GM12878 (cell line): ENCODE measurements at regions not wholly inside any gene's neighbourhood (a gene's known extent, or its start where the extent isn't known, plus 50 kb on each side); places are given as distances from the start of the nearest gene placed in this dataset.

Experiments
- RAD21 ChIP-seq: IDR thresholded peaks from 2 replicates; pipeline ENCODE4 v1.6.1; 2011; ENCODE audit warnings: mild to moderate bottlenecking, low read depth, low read length, moderate library complexity; ENCODE audit not compliant: insufficient read depth
- SRF ChIP-seq, 2 experiments: IDR thresholded peaks; 2 replicates each; pipeline ENCODE4 v1.6.1; 2011; ENCODE audit warnings: low read depth in 2 of 2, low read length in 2 of 2, mild to moderate bottlenecking in 1 of 2, moderate library complexity in 1 of 2
- TAF1 ChIP-seq: IDR thresholded peaks from 2 replicates; pipeline ENCODE4 v1.6.1; 2011; ENCODE audit warnings: mild to moderate bottlenecking, low read depth, low read length, borderline replicate concordance
- TF ChIP-seq, protein P1 (sequence below), 3 experiments: IDR thresholded peaks in 2 of 3; conservative IDR thresholded peaks in 1 of 3; 2 replicates each; pipeline ENCODE4 v1.5.1; 2011; ENCODE audit warnings: low read depth in 3 of 3, low read length in 3 of 3, mild to moderate bottlenecking in 3 of 3, control low read depth in 2 of 3, moderate library complexity in 2 of 3, inconsistent platforms in 1 of 3, mixed read lengths in 1 of 3; ENCODE audit not compliant: control insufficient read depth in 2 of 3, insufficient read depth in 1 of 3; ENCODE audit errors: extremely low read depth in 1 of 3

DNA sequence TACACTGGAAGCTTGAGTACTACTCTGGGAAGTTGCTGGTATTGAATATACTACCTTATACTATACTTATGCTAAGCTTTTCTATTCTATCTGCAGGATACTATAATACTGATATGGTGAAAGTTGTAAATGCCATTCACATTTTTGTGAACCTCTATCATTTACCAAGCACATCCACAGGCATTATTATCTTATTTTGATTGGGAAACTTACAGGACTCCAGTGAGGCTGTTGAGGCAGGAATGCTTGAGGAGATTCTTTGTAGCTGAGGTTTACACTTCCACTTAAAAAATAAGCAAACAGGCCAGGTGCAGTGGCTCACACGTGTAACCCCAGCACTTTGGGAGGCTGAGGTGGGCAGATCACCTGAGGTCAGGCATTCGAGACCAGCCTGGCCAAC lies 442.9 kb downstream of the QKI start:
- TF ChIP-seq SRF (IDR thresholded peaks at IDR 0.05; ENCODE audit: low read depth in 2 of 2, low read length in 2 of 2) = no peak
- TF ChIP-seq RAD21 = no peak
- TF ChIP-seq, protein P1, sequence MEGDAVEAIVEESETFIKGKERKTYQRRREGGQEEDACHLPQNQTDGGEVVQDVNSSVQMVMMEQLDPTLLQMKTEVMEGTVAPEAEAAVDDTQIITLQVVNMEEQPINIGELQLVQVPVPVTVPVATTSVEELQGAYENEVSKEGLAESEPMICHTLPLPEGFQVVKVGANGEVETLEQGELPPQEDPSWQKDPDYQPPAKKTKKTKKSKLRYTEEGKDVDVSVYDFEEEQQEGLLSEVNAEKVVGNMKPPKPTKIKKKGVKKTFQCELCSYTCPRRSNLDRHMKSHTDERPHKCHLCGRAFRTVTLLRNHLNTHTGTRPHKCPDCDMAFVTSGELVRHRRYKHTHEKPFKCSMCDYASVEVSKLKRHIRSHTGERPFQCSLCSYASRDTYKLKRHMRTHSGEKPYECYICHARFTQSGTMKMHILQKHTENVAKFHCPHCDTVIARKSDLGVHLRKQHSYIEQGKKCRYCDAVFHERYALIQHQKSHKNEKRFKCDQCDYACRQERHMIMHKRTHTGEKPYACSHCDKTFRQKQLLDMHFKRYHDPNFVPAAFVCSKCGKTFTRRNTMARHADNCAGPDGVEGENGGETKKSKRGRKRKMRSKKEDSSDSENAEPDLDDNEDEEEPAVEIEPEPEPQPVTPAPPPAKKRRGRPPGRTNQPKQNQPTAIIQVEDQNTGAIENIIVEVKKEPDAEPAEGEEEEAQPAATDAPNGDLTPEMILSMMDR (IDR thresholded peaks at IDR 0.05 in 2 of 3, conservative IDR thresholded peaks at IDR 0.05 in 1 of 3; ENCODE audit: control insufficient read depth in 2 of 3, extremely low read depth in 1 of 3, insufficient read depth in 1 of 3, low read depth in 3 of 3, low read length in 3 of 3) = no peak
- TF ChIP-seq TAF1 = no peak
